GM21528 (cell line): ENCODE measurements at regions not wholly inside any gene's neighbourhood (a gene's known extent, or its start where the extent isn't known, plus 50 kb on each side); places are given as distances from the start of the nearest gene placed in this dataset.
"Not testable (repeated sequence)": the region's sequence is repeated elsewhere in the genome, so short reads cannot be mapped to it uniquely, and the experiment has no call there.

Source experiments
- ATAC-seq: cut with Tn5 transposase; IDR thresholded peaks from one replicate; pipeline ENCODE4 v1.9.1; 2021; ENCODE audit warnings: mild to moderate bottlenecking, moderate library complexity; ENCODE audit not compliant: unreplicated experiment, low FRiP score

GRCh38 chr7:120180221-120180620 is 92.8 kb upstream of the KCND2 start:
- no peak for ATAC-seq

GRCh38 chr7:120181499-120181898 is 91.5 kb upstream of the KCND2 start:
- no peak for ATAC-seq

- ATAC-seq = no peak
Measured at GRCh38 chr7:120184866-120185265, 88.1 kb upstream of the KCND2 start.

- no peak for ATAC-seq
Measured at GRCh38 chr7:120185940-120186682, 86.9 kb upstream of the KCND2 start.

- no peak for ATAC-seq
Measured at GRCh38 chr7:120186688-120187087, 86.3 kb upstream of the KCND2 start.

GRCh38 chr7:120189623-120190022 is 83.4 kb upstream of the KCND2 start:
- ATAC-seq = no peak

- no peak for ATAC-seq
Measured at GRCh38 chr7:120190109-120190508, 82.9 kb upstream of the KCND2 start.

GRCh38 chr7:120190566-120190965 is 82.4 kb upstream of the KCND2 start:
- ATAC-seq = no peak

GRCh38 chr7:120191423-120191822 is 81.6 kb upstream of the KCND2 start:
- not testable (repeated sequence) for ATAC-seq

GRCh38 chr7:120201290-120201689 is 71.7 kb upstream of the KCND2 start:
- no peak for ATAC-seq

GRCh38 chr7:120205101-120205500 is 67.9 kb upstream of the KCND2 start:
- no peak for ATAC-seq

GRCh38 chr7:120207037-120207436 is 65.9 kb upstream of the KCND2 start:
- no peak for ATAC-seq

- ATAC-seq = no peak
Measured at GRCh38 chr7:120215654-120216053, 57.3 kb upstream of the KCND2 start.

GRCh38 chr7:120216947-120217346 is 56.0 kb upstream of the KCND2 start:
- no peak for ATAC-seq

GRCh38 chr7:120218712-120219111 is 54.3 kb upstream of the KCND2 start:
- no peak for ATAC-seq

GRCh38 chr7:120221666-120222065 is 51.3 kb upstream of the KCND2 start:
- no peak for ATAC-seq
